Fibroblast of lung (primary cell): ENCODE measurements at regions not wholly inside any gene's neighbourhood (a gene's known extent, or its start where the extent isn't known, plus 50 kb on each side); places are given as distances from the start of the nearest gene placed in this dataset.

Experiments used
- DNase-seq, 2 donors: peaks; one replicate each; pipeline versions ENCODE4 v3.0.0 to v3.0.0-alpha.2; 2010; ENCODE audit warnings: low read depth in 2 of 2
- H2AFZ ChIP-seq: 2 replicates; pipeline ENCODE4 v1.5.1; 2012; ENCODE audit warnings: low read length, control low read depth, inconsistent platforms
- H3K27ac ChIP-seq: 2 replicates; pipeline ENCODE4 v1.5.1; 2011; ENCODE audit warnings: low read length, control low read depth; ENCODE audit not compliant: insufficient read depth
- H3K27me3 ChIP-seq: 2 replicates; pipeline ENCODE4 v1.5.1; 2011; ENCODE audit warnings: mild to moderate bottlenecking, low read length; ENCODE audit not compliant: control insufficient read depth, insufficient read depth
- H3K36me3 ChIP-seq: 2 replicates; pipeline ENCODE4 v1.5.1; 2011; ENCODE audit warnings: low read length; ENCODE audit not compliant: control insufficient read depth, insufficient read depth
- H3K4me1 ChIP-seq: 2 replicates; pipeline ENCODE4 v1.5.1; 2011; ENCODE audit warnings: low read length; ENCODE audit not compliant: control insufficient read depth, insufficient read depth; ENCODE audit errors: extremely low read depth
- H3K4me2 ChIP-seq: 2 replicates; pipeline ENCODE4 v1.5.1; 2011; ENCODE audit warnings: low read length, control low read depth; ENCODE audit not compliant: insufficient read depth; ENCODE audit errors: extremely low read depth
- H3K4me3 ChIP-seq, 4 experiments: fragments of 200-600 bp in 1 of 4; sonication (generic) in 1 of 4; replicated peaks in 1 of 4; 2 replicates each; pipeline ENCODE4 v1.5.1; 2011 to 2016; ENCODE audit warnings: low read length in 4 of 4, low read depth in 3 of 4, mild to moderate bottlenecking in 3 of 4, control low read depth in 2 of 4, inconsistent platforms in 1 of 4, mixed read lengths in 1 of 4; ENCODE audit not compliant: insufficient read depth in 1 of 4; ENCODE audit errors: control extremely low read depth in 1 of 4
- H3K79me2 ChIP-seq: 2 replicates; pipeline ENCODE4 v1.5.1; 2012; ENCODE audit warnings: mild to moderate bottlenecking, low read length, inconsistent platforms; ENCODE audit not compliant: control insufficient read depth, insufficient read depth
- H3K9ac ChIP-seq: 2 replicates; pipeline ENCODE4 v1.5.1; 2011; ENCODE audit warnings: mild to moderate bottlenecking, low read length, control low read depth; ENCODE audit not compliant: insufficient read depth
- H3K9me3 ChIP-seq: 2 replicates; pipeline ENCODE4 v1.5.1; 2012; ENCODE audit warnings: low read depth, low read length; ENCODE audit not compliant: control insufficient read depth, insufficient read depth
- H4K20me1 ChIP-seq: 2 replicates; pipeline ENCODE4 v1.5.1; 2011; ENCODE audit warnings: low read length; ENCODE audit not compliant: control insufficient read depth, insufficient read depth; ENCODE audit errors: extremely low read depth
- CTCF ChIP-seq, 2 donors: IDR thresholded peaks in 1 of 2; conservative IDR thresholded peaks in 1 of 2; 1 replicate in 1 of 2; 2 replicates in 1 of 2; pipeline ENCODE4 v1.5.1; 2011 to 2012; ENCODE audit warnings: low read length in 2 of 2, control low read depth in 1 of 2, inconsistent platforms in 1 of 2, low read depth in 1 of 2, mild to moderate bottlenecking in 1 of 2
- EZH2 ChIP-seq: IDR thresholded peaks from 2 replicates; pipeline ENCODE4 v1.5.1; 2012; ENCODE audit warnings: low read length, control low read depth, mild to moderate bottlenecking; ENCODE audit errors: missing control alignments

DNA sequence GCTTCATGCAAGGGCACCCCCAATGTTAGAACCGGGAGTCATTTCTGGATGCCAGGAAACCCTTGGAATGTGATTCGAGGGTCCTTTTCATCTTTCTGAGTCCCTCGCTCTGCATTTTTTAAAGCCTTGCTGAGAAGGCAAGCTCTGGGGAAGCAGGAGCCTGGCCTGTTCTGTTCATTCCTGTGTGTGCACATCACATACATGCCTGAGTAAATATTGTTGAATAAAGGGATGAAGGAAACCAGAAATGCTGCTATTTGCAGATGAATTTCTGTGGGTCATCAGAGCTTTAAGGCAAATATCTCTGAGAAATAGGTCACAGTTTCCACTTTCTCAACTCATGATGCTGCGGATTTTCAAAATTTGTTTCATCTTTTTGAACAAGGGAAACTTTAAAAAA is 170.1 kb downstream of the PAH start:
- H3K27me3 ChIP-seq: no peaks in the 10 kb centered on the region
- no peak for TF ChIP-seq EZH2
- TF ChIP-seq CTCF (conservative IDR thresholded peaks at IDR 0.05 in 1 of 2, IDR thresholded peaks at IDR 0.05 in 1 of 2; ENCODE audit: low read depth in 1 of 2, low read length in 2 of 2): no peak
- no peak overlapping the region for H3K4me3 ChIP-seq
- H3K4me2 ChIP-seq: no peak overlapping the region
- no peak overlapping the region for H3K9ac ChIP-seq
- no peak overlapping the region for H3K27ac ChIP-seq
- H4K20me1 ChIP-seq: no peaks in the 10 kb centered on the region
- no peak for DNase-seq
- H2AFZ ChIP-seq: no peak overlapping the region
- no peaks in the 10 kb centered on the region for H3K36me3 ChIP-seq
- H3K9me3 ChIP-seq: no peaks in the 10 kb centered on the region
- no peaks in the 10 kb centered on the region for H3K79me2 ChIP-seq
- no peaks in the 10 kb centered on the region for H3K4me1 ChIP-seq

DNA sequence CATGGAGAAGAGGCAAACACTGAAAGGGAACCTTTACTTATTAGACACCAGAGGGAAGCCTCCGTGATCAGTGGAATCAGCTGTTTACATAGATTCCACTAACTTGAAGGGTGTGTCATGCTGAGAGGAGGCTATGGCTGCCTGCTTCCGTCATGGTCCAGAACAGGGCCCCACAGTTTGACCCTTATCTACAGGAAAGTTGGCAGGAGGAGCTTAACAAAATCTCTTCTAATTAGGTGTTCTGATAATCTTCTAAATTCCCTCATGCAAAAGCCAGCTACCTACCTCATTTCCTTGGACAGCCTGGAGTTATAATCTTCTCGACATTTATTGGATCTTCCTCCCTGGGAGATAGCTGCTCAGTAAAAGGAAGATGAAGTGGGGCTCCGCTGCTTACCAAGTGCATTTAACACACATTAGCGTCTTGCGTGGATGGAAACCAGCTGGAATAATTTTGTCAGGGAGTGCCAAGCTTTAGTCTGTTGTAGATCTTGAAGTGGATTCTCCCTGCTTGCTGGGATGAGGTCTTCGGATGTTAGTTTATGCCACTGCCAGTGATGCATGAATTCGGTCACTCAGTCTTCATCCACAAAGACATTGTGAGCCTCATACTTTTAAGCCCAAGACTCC is 171.0 kb downstream of the PAH start:
- Histone ChIP-seq H4K20me1 (no peaks in the 10 kb centered on the region), H3K4me1 (no peaks in the 10 kb centered on the region), H2AFZ (no peak overlapping the region), H3K4me2 (no peak overlapping the region), H3K27me3 (no peaks in the 10 kb centered on the region), H3K9me3 (no peaks in the 10 kb centered on the region), H3K4me3 (no peak overlapping the region), H3K27ac (no peak overlapping the region), H3K79me2 (no peaks in the 10 kb centered on the region), H3K9ac (no peak overlapping the region), H3K36me3 (no peaks in the 10 kb centered on the region)
- no peak for TF ChIP-seq CTCF (conservative IDR thresholded peaks at IDR 0.05 in 1 of 2, IDR thresholded peaks at IDR 0.05 in 1 of 2; ENCODE audit: low read depth in 1 of 2, low read length in 2 of 2)
- TF ChIP-seq EZH2: no peak
- no peak for DNase-seq

GRCh38 chr12:102741196-102741595 is 175.8 kb downstream of the PAH start:
- Histone ChIP-seq H3K9ac (no peak overlapping the region), H3K4me1 (no peaks in the 10 kb centered on the region), H3K9me3 (no peaks in the 10 kb centered on the region), H3K27ac (no peak overlapping the region), H3K4me2 (no peak overlapping the region), H3K79me2 (no peaks in the 10 kb centered on the region), H3K4me3 (no peak overlapping the region), H3K36me3 (no peaks in the 10 kb centered on the region), H2AFZ (no peak overlapping the region), H3K27me3 (no peaks in the 10 kb centered on the region), H4K20me1 (no peaks in the 10 kb centered on the region)
- DNase-seq: no peak
- TF ChIP-seq EZH2 (no peak), CTCF (conservative IDR thresholded peaks at IDR 0.05 in 1 of 2, IDR thresholded peaks at IDR 0.05 in 1 of 2; ENCODE audit: low read depth in 1 of 2, low read length in 2 of 2) (no peak)
